Neural crest cell (in vitro differentiated cells): ENCODE measurements at regions not wholly inside any gene's neighbourhood (a gene's known extent, or its start where the extent isn't known, plus 50 kb on each side); places are given as distances from the start of the nearest gene placed in this dataset.

ENCODE experiments used
- DNase-seq: peaks from one replicate; pipeline ENCODE4 v3.0.0; 2021; ENCODE audit warnings: low read depth, mixed read lengths, low spot score
- H3K27ac Mint-ChIP-seq: one replicate; pipeline ENCODE4 v1.8.0; 2021; ENCODE audit warnings: mild to moderate bottlenecking, mixed read lengths; ENCODE audit not compliant: unreplicated experiment
- H3K27me3 Mint-ChIP-seq: 2 replicates; pipeline ENCODE4 v1.8.0; 2021; ENCODE audit warnings: low read depth, mild to moderate bottlenecking, mixed read lengths
- H3K36me3 Mint-ChIP-seq: 2 replicates; pipeline ENCODE4 v1.8.0; 2021; ENCODE audit warnings: low read depth, mild to moderate bottlenecking, mixed read lengths
- H3K4me1 Mint-ChIP-seq: 2 replicates; pipeline ENCODE4 v1.8.0; 2021; ENCODE audit warnings: mixed read lengths
- H3K4me3 Mint-ChIP-seq: one replicate; pipeline ENCODE4 v1.8.0; 2021; ENCODE audit warnings: mild to moderate bottlenecking, mixed read lengths
- H3K9me3 Mint-ChIP-seq: 2 replicates; pipeline ENCODE4 v1.8.0; 2021; ENCODE audit warnings: mixed read lengths
- TF ChIP-seq, protein P1 (sequence below): fragments of 200-600 bp; sonication (generic); conservative IDR thresholded peaks from 2 replicates; pipeline ENCODE4 v1.5.0; 2021; ENCODE audit warnings: antibody characterized with exemption, mild to moderate bottlenecking

DNA sequence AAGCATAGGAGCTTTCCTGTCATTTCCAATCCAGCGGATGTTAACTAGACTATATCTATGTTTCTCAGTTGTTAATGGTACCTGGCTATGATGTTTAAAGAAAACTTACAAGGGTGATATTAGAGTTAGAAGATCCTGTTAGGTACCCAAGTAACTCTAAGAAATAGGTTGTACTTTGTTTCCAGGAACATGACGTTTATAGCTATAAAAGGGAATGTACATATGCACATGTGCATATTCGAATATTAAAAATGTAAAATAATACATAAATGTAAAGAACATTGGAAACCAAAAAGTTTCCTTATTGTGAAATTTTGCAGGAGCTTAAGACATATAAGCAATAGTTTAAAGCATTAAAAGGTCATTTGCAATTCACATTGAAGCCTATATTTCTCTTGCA, 247.7 kb upstream of the EDIL3 start:
- peaks cover 3% of the 10 kb centered on the region for H3K9me3 Mint-ChIP-seq
- no peak overlapping the region for H3K4me3 Mint-ChIP-seq
- H3K36me3 Mint-ChIP-seq = no peaks in the 10 kb centered on the region
- TF ChIP-seq, protein P1, sequence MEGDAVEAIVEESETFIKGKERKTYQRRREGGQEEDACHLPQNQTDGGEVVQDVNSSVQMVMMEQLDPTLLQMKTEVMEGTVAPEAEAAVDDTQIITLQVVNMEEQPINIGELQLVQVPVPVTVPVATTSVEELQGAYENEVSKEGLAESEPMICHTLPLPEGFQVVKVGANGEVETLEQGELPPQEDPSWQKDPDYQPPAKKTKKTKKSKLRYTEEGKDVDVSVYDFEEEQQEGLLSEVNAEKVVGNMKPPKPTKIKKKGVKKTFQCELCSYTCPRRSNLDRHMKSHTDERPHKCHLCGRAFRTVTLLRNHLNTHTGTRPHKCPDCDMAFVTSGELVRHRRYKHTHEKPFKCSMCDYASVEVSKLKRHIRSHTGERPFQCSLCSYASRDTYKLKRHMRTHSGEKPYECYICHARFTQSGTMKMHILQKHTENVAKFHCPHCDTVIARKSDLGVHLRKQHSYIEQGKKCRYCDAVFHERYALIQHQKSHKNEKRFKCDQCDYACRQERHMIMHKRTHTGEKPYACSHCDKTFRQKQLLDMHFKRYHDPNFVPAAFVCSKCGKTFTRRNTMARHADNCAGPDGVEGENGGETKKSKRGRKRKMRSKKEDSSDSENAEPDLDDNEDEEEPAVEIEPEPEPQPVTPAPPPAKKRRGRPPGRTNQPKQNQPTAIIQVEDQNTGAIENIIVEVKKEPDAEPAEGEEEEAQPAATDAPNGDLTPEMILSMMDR = no peak
- no peaks in the 10 kb centered on the region for H3K4me1 Mint-ChIP-seq
- DNase-seq = no peak
- no peak overlapping the region for H3K27ac Mint-ChIP-seq
- H3K27me3 Mint-ChIP-seq = no peaks in the 10 kb centered on the region

DNA sequence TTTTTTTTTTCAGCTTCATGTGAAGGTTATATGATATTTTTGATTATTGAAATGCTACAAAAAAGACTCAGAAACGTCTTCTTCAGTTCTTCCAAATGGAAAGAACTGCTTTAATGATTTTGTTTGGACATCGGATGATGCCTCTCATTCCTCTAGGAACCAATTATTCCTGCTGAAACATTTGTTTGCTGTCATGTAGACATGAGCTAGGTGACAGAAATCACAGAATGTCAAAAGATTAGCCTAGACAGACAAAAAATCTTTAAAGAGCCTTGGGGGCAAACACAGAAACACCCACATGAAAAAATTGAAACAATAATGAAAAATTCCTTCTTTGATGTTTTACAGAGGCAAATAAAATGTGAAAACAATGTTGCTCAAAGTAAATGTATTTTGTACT, 244.2 kb upstream of the EDIL3 start:
- peaks cover 3% of the 10 kb centered on the region for H3K9me3 Mint-ChIP-seq
- no peaks in the 10 kb centered on the region for H3K4me1 Mint-ChIP-seq
- TF ChIP-seq, protein P1 = no peak
- no peaks in the 10 kb centered on the region for H3K27me3 Mint-ChIP-seq
- no peaks in the 10 kb centered on the region for H3K36me3 Mint-ChIP-seq
- no peak for DNase-seq
- no peak overlapping the region for H3K4me3 Mint-ChIP-seq
- no peak overlapping the region for H3K27ac Mint-ChIP-seq

DNA sequence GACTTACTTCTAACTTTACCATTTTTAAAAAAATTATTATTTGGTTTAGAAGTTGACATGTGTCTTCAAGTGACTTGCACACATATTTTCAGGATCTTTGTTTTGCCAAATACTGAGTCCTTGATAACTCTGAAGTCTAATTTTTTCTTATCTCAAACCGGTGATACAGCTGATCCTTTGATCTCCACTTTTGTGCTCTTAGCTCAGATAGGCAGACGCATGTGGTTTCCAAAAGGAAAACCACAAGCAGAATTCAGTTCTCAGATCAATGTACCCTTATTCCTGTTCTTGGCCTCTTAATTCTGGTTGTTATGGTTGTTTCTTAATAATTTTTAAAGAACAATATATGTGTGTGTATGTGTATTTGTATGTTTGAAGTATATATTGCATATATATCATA, 238.3 kb upstream of the EDIL3 start:
- TF ChIP-seq, protein P1 = no peak
- H3K4me1 Mint-ChIP-seq = no peaks in the 10 kb centered on the region
- no peaks in the 10 kb centered on the region for H3K36me3 Mint-ChIP-seq
- no peaks in the 10 kb centered on the region for H3K27me3 Mint-ChIP-seq
- no peak overlapping the region for H3K4me3 Mint-ChIP-seq
- H3K27ac Mint-ChIP-seq = no peak overlapping the region
- no peak for DNase-seq
- peaks cover 3% of the 10 kb centered on the region for H3K9me3 Mint-ChIP-seq

DNA sequence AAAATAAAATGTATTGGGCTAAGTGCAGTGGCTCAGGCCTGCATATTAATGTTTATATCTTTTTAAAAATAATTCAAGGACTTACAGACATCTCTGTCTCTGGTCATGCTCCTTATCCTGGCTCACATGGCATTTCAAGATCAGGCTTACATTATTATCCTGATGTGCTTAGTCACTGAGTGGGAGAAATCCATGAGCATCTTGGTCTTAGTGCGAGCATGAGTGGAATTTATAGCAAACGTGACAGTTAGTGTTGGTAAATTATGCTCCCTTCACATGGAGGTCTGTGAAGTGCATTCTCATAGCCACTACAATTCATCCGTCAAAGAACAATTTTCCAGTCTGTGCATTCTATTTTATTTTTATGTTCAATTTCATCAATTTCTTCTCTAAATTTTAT, 237.8 kb upstream of the EDIL3 start:
- no peaks in the 10 kb centered on the region for H3K27me3 Mint-ChIP-seq
- no peak for DNase-seq
- TF ChIP-seq, protein P1 = no peak
- no peaks in the 10 kb centered on the region for H3K4me1 Mint-ChIP-seq
- H3K36me3 Mint-ChIP-seq = no peaks in the 10 kb centered on the region
- no peak overlapping the region for H3K4me3 Mint-ChIP-seq
- peaks cover 3% of the 10 kb centered on the region for H3K9me3 Mint-ChIP-seq
- H3K27ac Mint-ChIP-seq = no peak overlapping the region

DNA sequence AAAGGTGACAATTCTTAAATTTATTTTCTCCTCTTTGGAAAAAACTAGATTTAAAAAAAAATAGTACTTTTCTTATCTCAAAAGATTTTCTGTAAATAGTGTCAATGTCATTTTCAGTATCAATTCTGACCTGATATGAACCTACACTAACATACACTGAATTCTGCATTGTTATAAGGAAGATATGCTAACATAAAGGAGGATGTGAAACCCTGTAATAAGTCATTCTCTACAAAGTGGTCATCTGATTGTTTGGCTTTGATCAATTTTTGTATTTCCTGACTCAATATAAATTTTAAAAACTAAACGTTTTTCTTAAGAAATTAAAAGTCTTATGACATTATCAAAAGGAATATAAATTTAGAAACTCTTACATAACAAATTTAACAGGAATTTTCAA, 233.6 kb upstream of the EDIL3 start:
- H3K36me3 Mint-ChIP-seq = no peaks in the 10 kb centered on the region
- no peak for DNase-seq
- no peak overlapping the region for H3K27ac Mint-ChIP-seq
- H3K27me3 Mint-ChIP-seq = no peaks in the 10 kb centered on the region
- TF ChIP-seq, protein P1 = no peak
- H3K9me3 Mint-ChIP-seq = peaks cover 3% of the 10 kb centered on the region
- H3K4me1 Mint-ChIP-seq = no peaks in the 10 kb centered on the region
- H3K4me3 Mint-ChIP-seq = no peak overlapping the region

DNA sequence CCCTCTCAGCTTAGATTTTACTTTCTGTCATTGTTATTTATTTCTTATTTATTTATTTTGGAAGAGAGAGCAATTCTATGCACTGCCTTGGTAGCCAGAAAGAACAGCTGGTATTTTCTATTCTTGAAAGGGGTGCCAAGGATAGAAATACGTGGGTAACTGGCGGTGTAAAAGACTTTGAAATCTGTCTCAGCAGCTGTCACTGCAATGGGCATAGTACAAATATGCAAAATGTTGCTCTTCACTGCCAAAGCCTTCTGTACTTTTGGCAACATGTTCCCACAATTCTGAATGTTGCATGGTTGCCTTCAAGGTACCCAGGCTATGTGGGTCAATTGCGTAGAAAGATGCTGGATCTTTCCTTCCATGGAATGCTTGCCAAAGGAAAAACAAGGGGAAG, 230.2 kb upstream of the EDIL3 start:
- no peak for DNase-seq
- no peak overlapping the region for H3K27ac Mint-ChIP-seq
- TF ChIP-seq, protein P1 = no peak
- no peaks in the 10 kb centered on the region for H3K27me3 Mint-ChIP-seq
- no peaks in the 10 kb centered on the region for H3K4me1 Mint-ChIP-seq
- no peaks in the 10 kb centered on the region for H3K36me3 Mint-ChIP-seq
- peaks cover 2% of the 10 kb centered on the region for H3K9me3 Mint-ChIP-seq
- H3K4me3 Mint-ChIP-seq = no peak overlapping the region
